ENCODE measurements at regions not wholly inside any gene's neighbourhood (a gene's known extent, or its start where the extent isn't known, plus 50 kb on each side); places are given as distances from the start of the nearest gene placed in this dataset.

DNA sequence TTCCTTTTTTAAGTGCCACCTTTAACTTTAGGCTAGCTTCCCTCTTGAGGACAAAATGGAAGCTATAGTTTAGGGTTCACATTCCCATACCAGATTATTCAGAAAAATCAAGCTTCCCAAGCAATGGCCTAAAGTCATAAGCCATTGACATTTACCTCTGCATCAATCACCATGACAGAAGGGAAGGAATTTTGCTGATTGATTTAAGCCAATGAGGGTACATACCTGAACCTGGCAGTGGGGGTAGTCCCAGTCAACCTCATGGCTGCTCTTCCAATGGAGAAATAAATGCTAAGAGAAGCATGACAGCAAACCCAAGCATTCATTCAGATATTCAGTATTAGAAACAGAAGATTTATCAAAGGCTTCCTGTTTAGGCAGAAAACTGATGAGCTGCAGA, 128.4 kb upstream of the CREB1 start:
- H3K27ac ChIP-seq (ENCODE audit: low read depth, low read length): no peak overlapping the region
- H3K4me1 ChIP-seq (ENCODE audit: control insufficient read depth in 1 of 2, insufficient read depth in 2 of 2, low read length in 2 of 2): no peaks in the 10 kb centered on the region
- no peaks in the 10 kb centered on the region for H3K36me3 ChIP-seq (ENCODE audit: control insufficient read depth in 1 of 2, insufficient read depth in 2 of 2, low read length in 2 of 2)
- H3K27me3 ChIP-seq (ENCODE audit: control insufficient read depth in 1 of 2, insufficient read depth in 2 of 2, low read length in 2 of 2): no peaks in the 10 kb centered on the region
- H3K9ac ChIP-seq (ENCODE audit: low read depth in 1 of 2, low read length in 2 of 2): no peak overlapping the region
- no peak overlapping the region for H3K4me3 ChIP-seq (ENCODE audit: low read depth in 1 of 2, low read length in 2 of 2)
- no peaks in the 10 kb centered on the region for H3K9me3 ChIP-seq (ENCODE audit: control insufficient read depth in 1 of 2, low read length in 2 of 2)

- H3K9me3 ChIP-seq (ENCODE audit: control insufficient read depth in 1 of 2, low read length in 2 of 2): no peaks in the 10 kb centered on the region
- H3K9ac ChIP-seq (ENCODE audit: low read depth in 1 of 2, low read length in 2 of 2): no peak overlapping the region
- no peak overlapping the region for H3K4me3 ChIP-seq (ENCODE audit: low read depth in 1 of 2, low read length in 2 of 2)
- no peak overlapping the region for H3K27ac ChIP-seq (ENCODE audit: low read depth, low read length)
- no peaks in the 10 kb centered on the region for H3K36me3 ChIP-seq (ENCODE audit: control insufficient read depth in 1 of 2, insufficient read depth in 2 of 2, low read length in 2 of 2)
- H3K4me1 ChIP-seq (ENCODE audit: control insufficient read depth in 1 of 2, insufficient read depth in 2 of 2, low read length in 2 of 2): no peaks in the 10 kb centered on the region
- no peaks in the 10 kb centered on the region for H3K27me3 ChIP-seq (ENCODE audit: control insufficient read depth in 1 of 2, insufficient read depth in 2 of 2, low read length in 2 of 2)
These were observed 126.6 kb upstream of the CREB1 start for GRCh38 chr2:207403141-207403540.

- no peaks in the 10 kb centered on the region for H3K4me1 ChIP-seq (ENCODE audit: control insufficient read depth in 1 of 2, insufficient read depth in 2 of 2, low read length in 2 of 2)
- no peak overlapping the region for H3K27ac ChIP-seq (ENCODE audit: low read depth, low read length)
- no peaks in the 10 kb centered on the region for H3K9me3 ChIP-seq (ENCODE audit: control insufficient read depth in 1 of 2, low read length in 2 of 2)
- H3K27me3 ChIP-seq (ENCODE audit: control insufficient read depth in 1 of 2, insufficient read depth in 2 of 2, low read length in 2 of 2): no peaks in the 10 kb centered on the region
- H3K9ac ChIP-seq (ENCODE audit: low read depth in 1 of 2, low read length in 2 of 2): no peak overlapping the region
- no peak overlapping the region for H3K4me3 ChIP-seq (ENCODE audit: low read depth in 1 of 2, low read length in 2 of 2)
- no peaks in the 10 kb centered on the region for H3K36me3 ChIP-seq (ENCODE audit: control insufficient read depth in 1 of 2, insufficient read depth in 2 of 2, low read length in 2 of 2)
These were observed 125.8 kb upstream of the CREB1 start for GRCh38 chr2:207403950-207404349.

GRCh38 chr2:207405150-207405549, 124.6 kb upstream of the CREB1 start:
- no peaks in the 10 kb centered on the region for H3K4me1 ChIP-seq (ENCODE audit: control insufficient read depth in 1 of 2, insufficient read depth in 2 of 2, low read length in 2 of 2)
- no peaks in the 10 kb centered on the region for H3K27me3 ChIP-seq (ENCODE audit: control insufficient read depth in 1 of 2, insufficient read depth in 2 of 2, low read length in 2 of 2)
- H3K9ac ChIP-seq (ENCODE audit: low read depth in 1 of 2, low read length in 2 of 2): no peak overlapping the region
- no peaks in the 10 kb centered on the region for H3K36me3 ChIP-seq (ENCODE audit: control insufficient read depth in 1 of 2, insufficient read depth in 2 of 2, low read length in 2 of 2)
- H3K9me3 ChIP-seq (ENCODE audit: control insufficient read depth in 1 of 2, low read length in 2 of 2): no peaks in the 10 kb centered on the region
- H3K27ac ChIP-seq (ENCODE audit: low read depth, low read length): no peak overlapping the region
- H3K4me3 ChIP-seq (ENCODE audit: low read depth in 1 of 2, low read length in 2 of 2): no peak overlapping the region

GRCh38 chr2:207408086-207408794, 121.5 kb upstream of the CREB1 start:
- Histone ChIP-seq H3K27ac (ENCODE audit: low read depth, low read length) (no peak overlapping the region), H3K9me3 (ENCODE audit: control insufficient read depth in 1 of 2, low read length in 2 of 2) (no peaks in the 10 kb centered on the region), H3K27me3 (ENCODE audit: control insufficient read depth in 1 of 2, insufficient read depth in 2 of 2, low read length in 2 of 2) (no peaks in the 10 kb centered on the region), H3K9ac (ENCODE audit: low read depth in 1 of 2, low read length in 2 of 2) (no peak overlapping the region), H3K36me3 (ENCODE audit: control insufficient read depth in 1 of 2, insufficient read depth in 2 of 2, low read length in 2 of 2) (no peaks in the 10 kb centered on the region), H3K4me3 (ENCODE audit: low read depth in 1 of 2, low read length in 2 of 2) (no peak overlapping the region), H3K4me1 (ENCODE audit: control insufficient read depth in 1 of 2, insufficient read depth in 2 of 2, low read length in 2 of 2) (no peaks in the 10 kb centered on the region)

DNA sequence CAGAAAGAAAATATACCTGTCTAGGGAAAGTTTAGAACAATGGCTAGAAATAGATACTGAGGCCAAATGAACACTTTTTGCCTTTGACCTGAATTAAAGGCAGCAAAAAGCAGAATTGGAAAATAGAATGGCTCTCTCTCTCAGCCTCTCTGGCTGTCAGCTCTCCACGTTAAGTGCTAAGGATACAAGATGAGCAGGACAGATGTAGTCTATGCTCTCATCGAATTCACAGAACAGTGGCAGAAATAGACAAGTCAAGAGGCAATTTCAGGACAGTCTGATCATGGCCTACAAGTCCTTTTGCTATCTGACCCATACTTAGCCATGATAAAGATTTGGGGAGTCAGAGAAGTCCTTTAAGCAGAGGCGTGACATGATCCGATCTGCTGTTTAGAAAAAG, 120.2 kb upstream of the CREB1 start:
- no peaks in the 10 kb centered on the region for H3K27me3 ChIP-seq (ENCODE audit: control insufficient read depth in 1 of 2, insufficient read depth in 2 of 2, low read length in 2 of 2)
- no peak overlapping the region for H3K27ac ChIP-seq (ENCODE audit: low read depth, low read length)
- no peaks in the 10 kb centered on the region for H3K4me1 ChIP-seq (ENCODE audit: control insufficient read depth in 1 of 2, insufficient read depth in 2 of 2, low read length in 2 of 2)
- no peaks in the 10 kb centered on the region for H3K36me3 ChIP-seq (ENCODE audit: control insufficient read depth in 1 of 2, insufficient read depth in 2 of 2, low read length in 2 of 2)
- H3K4me3 ChIP-seq (ENCODE audit: low read depth in 1 of 2, low read length in 2 of 2): no peak overlapping the region
- no peaks in the 10 kb centered on the region for H3K9me3 ChIP-seq (ENCODE audit: control insufficient read depth in 1 of 2, low read length in 2 of 2)
- no peak overlapping the region for H3K9ac ChIP-seq (ENCODE audit: low read depth in 1 of 2, low read length in 2 of 2)

GRCh38 chr2:207412787-207413310, 116.9 kb upstream of the CREB1 start:
- Histone ChIP-seq H3K27me3 (ENCODE audit: control insufficient read depth in 1 of 2, insufficient read depth in 2 of 2, low read length in 2 of 2) (no peaks in the 10 kb centered on the region), H3K27ac (ENCODE audit: low read depth, low read length) (no peak overlapping the region), H3K9ac (ENCODE audit: low read depth in 1 of 2, low read length in 2 of 2) (no peak overlapping the region), H3K36me3 (ENCODE audit: control insufficient read depth in 1 of 2, insufficient read depth in 2 of 2, low read length in 2 of 2) (no peaks in the 10 kb centered on the region), H3K4me1 (ENCODE audit: control insufficient read depth in 1 of 2, insufficient read depth in 2 of 2, low read length in 2 of 2) (no peaks in the 10 kb centered on the region), H3K4me3 (ENCODE audit: low read depth in 1 of 2, low read length in 2 of 2) (no peak overlapping the region), H3K9me3 (ENCODE audit: control insufficient read depth in 1 of 2, low read length in 2 of 2) (no peaks in the 10 kb centered on the region)

DNA sequence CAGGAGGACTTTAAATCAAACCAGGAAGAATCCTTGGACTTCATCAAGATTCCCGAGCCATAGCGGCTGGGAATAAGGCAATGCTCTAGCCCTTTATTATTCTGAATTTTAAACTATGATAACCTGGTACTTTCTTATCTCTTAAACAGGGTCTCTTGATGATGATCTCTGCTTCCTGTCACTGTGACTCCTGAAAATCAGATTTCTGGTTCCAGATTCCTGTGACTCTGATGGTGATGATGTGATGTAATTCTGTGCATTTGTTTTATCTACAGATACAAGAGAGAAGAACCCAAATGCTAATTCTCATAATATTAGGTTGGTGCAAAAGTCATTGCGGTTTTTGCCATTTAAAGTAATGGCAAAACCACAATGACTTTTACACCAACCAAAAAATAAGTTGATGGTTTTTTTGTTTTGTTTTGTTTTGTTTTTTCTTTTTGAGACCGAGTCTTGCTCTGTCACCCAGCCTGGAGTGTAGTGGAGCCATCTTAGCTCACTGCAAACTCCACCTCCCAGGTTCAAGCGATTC, 116.3 kb upstream of the CREB1 start:
- Histone ChIP-seq H3K4me3 (ENCODE audit: low read depth in 1 of 2, low read length in 2 of 2) (no peak overlapping the region), H3K9me3 (ENCODE audit: control insufficient read depth in 1 of 2, low read length in 2 of 2) (no peaks in the 10 kb centered on the region)

GRCh38 chr2:207416111-207416510, 113.7 kb upstream of the CREB1 start:
- H3K4me3 ChIP-seq (ENCODE audit: low read depth in 1 of 2, low read length in 2 of 2): no peak overlapping the region
- H3K9me3 ChIP-seq (ENCODE audit: control insufficient read depth in 1 of 2, low read length in 2 of 2): no peaks in the 10 kb centered on the region
- H3K4me1 ChIP-seq (ENCODE audit: control insufficient read depth in 1 of 2, insufficient read depth in 2 of 2, low read length in 2 of 2): no peaks in the 10 kb centered on the region
- no peaks in the 10 kb centered on the region for H3K36me3 ChIP-seq (ENCODE audit: control insufficient read depth in 1 of 2, insufficient read depth in 2 of 2, low read length in 2 of 2)
- H3K27ac ChIP-seq (ENCODE audit: low read depth, low read length): no peak overlapping the region
- H3K27me3 ChIP-seq (ENCODE audit: control insufficient read depth in 1 of 2, insufficient read depth in 2 of 2, low read length in 2 of 2): no peaks in the 10 kb centered on the region
- no peak overlapping the region for H3K9ac ChIP-seq (ENCODE audit: low read depth in 1 of 2, low read length in 2 of 2)

More for the DNA sequence above, 116.3 kb upstream of the CREB1 start:
- Histone ChIP-seq H3K27me3 (ENCODE audit: control insufficient read depth in 1 of 2, insufficient read depth in 2 of 2, low read length in 2 of 2) (no peaks in the 10 kb centered on the region), H3K36me3 (ENCODE audit: control insufficient read depth in 1 of 2, insufficient read depth in 2 of 2, low read length in 2 of 2) (no peaks in the 10 kb centered on the region), H3K27ac (ENCODE audit: low read depth, low read length) (no peak overlapping the region), H3K4me1 (ENCODE audit: control insufficient read depth in 1 of 2, insufficient read depth in 2 of 2, low read length in 2 of 2) (no peaks in the 10 kb centered on the region), H3K9ac (ENCODE audit: low read depth in 1 of 2, low read length in 2 of 2) (no peak overlapping the region)

GRCh38 chr2:207416900-207417299, 112.9 kb upstream of the CREB1 start:
- Histone ChIP-seq H3K9me3 (ENCODE audit: control insufficient read depth in 1 of 2, low read length in 2 of 2) (no peaks in the 10 kb centered on the region), H3K36me3 (ENCODE audit: control insufficient read depth in 1 of 2, insufficient read depth in 2 of 2, low read length in 2 of 2) (no peaks in the 10 kb centered on the region), H3K4me3 (ENCODE audit: low read depth in 1 of 2, low read length in 2 of 2) (no peak overlapping the region), H3K27me3 (ENCODE audit: control insufficient read depth in 1 of 2, insufficient read depth in 2 of 2, low read length in 2 of 2) (no peaks in the 10 kb centered on the region), H3K4me1 (ENCODE audit: control insufficient read depth in 1 of 2, insufficient read depth in 2 of 2, low read length in 2 of 2) (no peaks in the 10 kb centered on the region), H3K27ac (ENCODE audit: low read depth, low read length) (no peak overlapping the region), H3K9ac (ENCODE audit: low read depth in 1 of 2, low read length in 2 of 2) (no peak overlapping the region)

Measured in duodenal mucosa (tissue), 2 donors.